HG03025 (cell line): ENCODE measurements at regions not wholly inside any gene's neighbourhood (a gene's known extent, or its start where the extent isn't known, plus 50 kb on each side); places are given as distances from the start of the nearest gene placed in this dataset.

ENCODE experiments used
- ATAC-seq: cut with Tn5 transposase; IDR thresholded peaks from one replicate; pipeline ENCODE4 v1.9.1; 2021; ENCODE audit warnings: mild to moderate bottlenecking, moderate library complexity; ENCODE audit not compliant: unreplicated experiment, low FRiP score

GRCh38 chr15:31260646-31261265 is 65.9 kb upstream of the KLF13 start:
- no peak for ATAC-seq

- ATAC-seq: no peak
Observed at GRCh38 chr15:31261266-31262142, 65.1 kb upstream of the KLF13 start.

- no peak for ATAC-seq
Observed at GRCh38 chr15:31262143-31262530, 64.5 kb upstream of the KLF13 start.

GRCh38 chr15:31262901-31263671 is 63.5 kb upstream of the KLF13 start:
- ATAC-seq: no peak

- no peak for ATAC-seq
Observed at GRCh38 chr15:31263751-31264558, 62.7 kb upstream of the KLF13 start.

- no peak for ATAC-seq
Observed at GRCh38 chr15:31264559-31265089, 62.0 kb upstream of the KLF13 start.

- ATAC-seq: no peak
Observed at GRCh38 chr15:31265090-31265870, 61.4 kb upstream of the KLF13 start.

GRCh38 chr15:31265871-31266711 is 60.5 kb upstream of the KLF13 start:
- ATAC-seq: peak; percentile 67

- ATAC-seq: peak; percentile 15
Observed at GRCh38 chr15:31266712-31267111, 59.9 kb upstream of the KLF13 start.

- ATAC-seq: no peak
Observed at GRCh38 chr15:31267161-31268107, 59.2 kb upstream of the KLF13 start.

- no peak for ATAC-seq
Observed at GRCh38 chr15:31268108-31268501, 58.5 kb upstream of the KLF13 start.

GRCh38 chr15:31268911-31269784 is 57.5 kb upstream of the KLF13 start:
- ATAC-seq: no peak

- no peak for ATAC-seq
Observed at GRCh38 chr15:31269816-31270575, 56.6 kb upstream of the KLF13 start.

GRCh38 chr15:31270767-31271166 is 55.9 kb upstream of the KLF13 start:
- ATAC-seq: no peak

GRCh38 chr15:31271224-31271635 is 55.4 kb upstream of the KLF13 start:
- no peak for ATAC-seq
